GM21360 (cell line): ENCODE measurements at regions not wholly inside any gene's neighbourhood (a gene's known extent, or its start where the extent isn't known, plus 50 kb on each side); places are given as distances from the start of the nearest gene placed in this dataset.

Source experiments
- ATAC-seq: cut with Tn5 transposase; IDR thresholded peaks from one replicate; pipeline ENCODE4 v1.9.1; 2021; ENCODE audit warnings: mild to moderate bottlenecking, moderate library complexity; ENCODE audit not compliant: unreplicated experiment

DNA sequence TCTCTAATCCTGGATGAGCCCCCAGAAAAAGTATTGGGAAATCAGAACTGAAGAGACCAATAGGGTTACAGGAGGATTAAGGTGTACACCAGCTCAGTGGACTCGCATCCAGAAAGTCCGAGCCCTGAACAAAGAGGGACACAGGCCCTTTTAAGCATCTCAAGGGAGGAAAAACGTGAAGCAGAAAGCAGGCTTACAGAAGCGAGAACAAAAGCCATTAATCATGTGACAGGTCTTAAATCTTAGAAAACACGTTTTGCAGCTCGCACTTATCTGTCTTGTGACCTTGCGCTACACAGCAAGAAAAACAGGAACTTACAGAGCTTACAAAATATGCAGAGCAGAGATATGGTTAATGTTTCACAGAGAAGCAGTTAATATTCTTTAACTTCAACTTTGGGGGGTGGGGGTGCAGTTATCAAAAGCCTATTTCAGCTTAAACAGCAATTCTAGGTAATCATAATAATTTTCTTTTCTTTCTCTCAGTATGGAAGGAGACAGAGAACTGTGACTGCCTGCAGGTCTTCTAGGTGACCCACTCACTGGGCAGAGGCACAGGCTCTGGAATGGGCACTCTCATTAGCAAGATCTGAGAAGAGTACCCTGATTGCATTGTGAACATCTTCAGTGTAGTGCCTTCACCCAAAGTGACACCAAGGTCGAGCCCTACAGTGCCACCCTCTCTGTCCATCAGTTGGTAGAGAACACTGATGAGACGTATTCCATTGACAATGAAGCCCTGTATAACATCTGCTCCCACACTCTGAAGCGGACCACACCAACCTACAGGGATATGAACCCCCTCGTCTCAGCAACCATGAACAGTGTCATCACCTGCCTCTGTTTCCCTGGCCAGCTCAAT lies 65.0 kb upstream of the MOCS1 start:
- no peak for ATAC-seq

DNA sequence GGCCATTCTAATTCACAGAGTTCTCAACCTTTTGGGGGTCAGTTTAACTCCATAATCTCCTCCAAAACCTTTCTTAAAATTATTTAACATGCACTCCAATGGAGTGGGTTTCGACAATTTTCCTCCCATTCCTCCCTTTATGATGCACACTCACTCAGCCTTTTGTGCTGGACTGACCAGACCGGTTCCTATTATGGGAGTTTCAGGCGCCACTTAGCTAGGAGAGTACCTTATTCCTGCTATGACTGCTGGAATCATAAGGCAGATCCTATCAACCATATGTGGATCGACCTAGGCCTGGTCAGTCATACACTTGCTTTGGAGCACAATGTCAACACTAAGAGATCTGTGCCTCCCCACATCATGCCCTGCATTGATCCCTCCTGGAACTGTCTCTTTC lies 63.9 kb upstream of the MOCS1 start:
- ATAC-seq: no peak

DNA sequence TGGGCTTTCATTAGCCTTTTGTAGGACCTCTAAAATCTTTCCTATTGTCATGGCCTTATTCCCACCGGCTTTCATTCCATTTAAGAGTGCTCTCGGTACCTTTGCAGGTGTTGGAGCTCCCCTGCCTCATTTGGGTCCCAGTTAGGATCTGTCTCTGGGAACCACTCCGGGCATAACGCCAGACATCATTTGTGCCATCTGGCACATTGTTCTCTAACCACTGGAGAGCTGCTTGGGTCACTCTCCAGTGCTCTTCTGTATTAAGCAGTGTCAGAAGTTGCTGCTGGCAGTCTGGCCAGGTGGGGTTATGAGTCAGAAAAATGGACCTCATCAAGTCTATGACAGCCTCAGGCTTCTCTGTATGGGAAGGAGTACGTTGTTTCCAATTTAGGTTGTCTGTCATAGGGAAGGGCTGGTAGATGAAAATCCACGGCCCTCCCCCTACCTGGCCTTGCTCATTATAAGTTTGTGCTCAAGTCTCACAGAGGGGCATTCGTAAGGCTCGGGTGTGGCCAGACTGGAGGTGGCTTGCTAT lies 62.9 kb upstream of the MOCS1 start:
- no peak for ATAC-seq

DNA sequence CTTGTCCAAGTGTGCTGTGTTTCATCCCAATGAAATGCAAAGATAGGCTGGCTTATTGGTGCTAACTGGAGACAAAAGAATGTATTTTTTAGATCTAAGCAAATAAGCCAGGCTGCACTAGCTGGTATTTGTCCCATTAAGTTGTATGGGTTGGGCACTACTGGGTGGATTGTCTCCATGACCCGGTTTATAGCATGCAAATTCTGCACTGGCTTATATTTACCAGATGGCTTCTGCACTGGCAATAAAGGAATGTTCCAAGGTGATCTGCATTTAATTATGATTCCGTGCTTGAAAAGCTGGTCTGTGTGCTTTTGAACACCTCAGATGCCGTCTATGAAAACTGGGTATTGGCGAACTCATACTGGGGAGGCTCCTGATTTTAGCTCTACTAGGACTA lies 61.4 kb upstream of the MOCS1 start:
- no peak for ATAC-seq

DNA sequence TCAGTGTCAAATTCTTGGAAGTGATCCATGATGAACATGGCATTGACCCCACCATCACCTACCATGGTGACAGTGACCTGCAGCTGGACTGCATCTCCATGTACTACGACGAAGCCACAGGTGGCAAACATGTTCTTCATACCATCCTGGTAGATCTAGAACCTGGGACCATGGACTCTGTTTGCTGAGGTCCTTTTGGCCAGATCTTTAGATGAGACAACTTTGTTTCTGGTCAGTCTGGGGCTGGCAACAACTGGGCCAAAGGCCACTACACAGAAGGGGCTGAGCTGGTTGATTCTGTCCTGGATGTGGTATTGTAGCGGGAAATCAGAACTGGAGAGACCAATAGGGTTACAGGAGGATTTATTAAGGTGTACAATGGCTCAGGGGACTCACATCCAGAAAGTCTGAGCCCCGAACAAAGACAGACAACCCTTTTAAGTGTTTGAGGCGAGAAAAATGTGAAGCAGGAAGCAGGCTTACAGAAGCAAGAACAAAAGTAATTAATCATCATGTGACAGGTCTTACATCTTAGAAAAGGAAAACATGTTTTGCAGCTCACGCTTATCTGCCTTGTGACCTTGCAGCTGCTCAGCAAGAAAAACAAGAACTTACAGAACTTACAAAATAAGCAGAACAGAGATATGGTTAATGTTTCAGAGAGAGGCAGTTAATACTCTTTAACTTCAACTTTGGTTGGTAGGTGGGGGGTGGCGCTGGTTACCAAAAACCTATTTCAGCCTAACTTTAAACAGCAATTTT lies 58.8 kb upstream of the MOCS1 start:
- no peak for ATAC-seq
